ENCODE measurements at regions not wholly inside any gene's neighbourhood (a gene's known extent, or its start where the extent isn't known, plus 50 kb on each side); places are given as distances from the start of the nearest gene placed in this dataset.

- no peak for TF ChIP-seq FOXP1 (IDR thresholded peaks at IDR 0.05)
- TF ChIP-seq FOXP1 (CRISPR knock-in tag; IDR thresholded peaks at IDR 0.05) = peak; percentile 73
- peak; percentile 28; the same call in 1 of the 2 replicates for TF ChIP-seq TCF7 (IDR thresholded peaks at IDR 0.05; ENCODE audit: low read depth)
- TF ChIP-seq REPIN1 (CRISPR knock-in tag; IDR thresholded peaks at IDR 0.05; ENCODE audit: borderline replicate concordance, low read depth) = peak; percentile 93
- TF ChIP-seq ZNF775 (CRISPR knock-in tag; IDR thresholded peaks at IDR 0.05; ENCODE audit: borderline replicate concordance) = no peak
- TF ChIP-seq PHF21A (CRISPR knock-in tag; IDR thresholded peaks at IDR 0.05) = peak; percentile 99
- TF ChIP-seq RFXAP (CRISPR knock-in tag; IDR thresholded peaks at IDR 0.05; ENCODE audit: borderline replicate concordance) = peak; percentile 82
- TF ChIP-seq MXD1 (CRISPR knock-in tag; IDR thresholded peaks at IDR 0.05) = peak; percentile 65; the same call in 1 of the 2 replicates
- peak; percentile 77 for TF ChIP-seq FOXA1 (IDR thresholded peaks at IDR 0.05)
- TF ChIP-seq FOXA1 (CRISPR knock-in tag; IDR thresholded peaks at IDR 0.05) = peak; percentile 100
- TF ChIP-seq ZNF724P (CRISPR knock-in tag; IDR thresholded peaks at IDR 0.05; ENCODE audit: borderline replicate concordance) = no peak; the same call in 1 of the 2 replicates
- TF ChIP-seq ZBTB7A (CRISPR knock-in tag; IDR thresholded peaks at IDR 0.05) = peak; percentile 65; the same call in 1 of the 2 replicates
- no peak for TF ChIP-seq POLR2AphosphoS2 (IDR thresholded peaks at IDR 0.05; ENCODE audit: low read depth, low read length)
- peak; percentile 92 for TF ChIP-seq SETDB1 (CRISPR knock-in tag; IDR thresholded peaks at IDR 0.05; ENCODE audit: borderline replicate concordance)
- TF ChIP-seq ADNP (CRISPR knock-in tag; IDR thresholded peaks at IDR 0.05) = 0 out of 2 replicates have a peak, but pooled peaks have one; percentile 46
- TF ChIP-seq RBFOX2 (IDR thresholded peaks at IDR 0.05; ENCODE audit: low read depth, low read length) = no peak
- peak; percentile 75; the same call in 1 of the 2 replicates for TF ChIP-seq BHLHE40 (IDR thresholded peaks at IDR 0.05; ENCODE audit: low read length)
- TF ChIP-seq HMGXB4 (CRISPR knock-in tag; IDR thresholded peaks at IDR 0.05; ENCODE audit: borderline replicate concordance in 1 of 2, low read depth in 1 of 2) = peak; percentile 68 to 78; a peak in 3 of 4 replicates
- peak; percentile 96 for TF ChIP-seq ZMAT3 (CRISPR knock-in tag; conservative IDR thresholded peaks at IDR 0.05)
- TF ChIP-seq ZNF275 (CRISPR knock-in tag; IDR thresholded peaks at IDR 0.05; ENCODE audit: borderline replicate concordance) = no peak
- TF ChIP-seq HMG20A (CRISPR knock-in tag; IDR thresholded peaks at IDR 0.05; ENCODE audit: borderline replicate concordance) = peak; percentile 58; the same call in 1 of the 2 replicates
- peak; percentile 81; the same call in 1 of the 2 replicates for TF ChIP-seq ZNF691 (CRISPR knock-in tag; IDR thresholded peaks at IDR 0.05; ENCODE audit: borderline replicate concordance, low read depth)
- TF ChIP-seq ELF4 (CRISPR knock-in tag; IDR thresholded peaks at IDR 0.05; ENCODE audit: borderline replicate concordance) = no peak
- TF ChIP-seq ZNF513 (CRISPR knock-in tag; conservative IDR thresholded peaks at IDR 0.05) = no peak
- no peak for TF ChIP-seq HCFC1 (IDR thresholded peaks at IDR 0.05; ENCODE audit: low read depth, low read length)
These were observed 164.4 kb upstream of the GSE1 start (continued) for GRCh38 chr16:85448557-85449190.
